Panc1 (cell line): ENCODE measurements at regions not wholly inside any gene's neighbourhood (a gene's known extent, or its start where the extent isn't known, plus 50 kb on each side); places are given as distances from the start of the nearest gene placed in this dataset.

Source experiments
- ATAC-seq: fragments of 200-7000 bp; cut with Tn5 transposase; 2 replicates; pipeline ENCODE4 v1.9.1; 2020; ENCODE audit warnings: mild to moderate bottlenecking, moderate library complexity
- BruUV-seq: library from RNA; stranded (reverse); fragments of 400-500 nt; replicated peaks from 2 replicates; lab custom pipeline; 2021; lab: Mats Ljungman, UMichigan
- CTCF ChIA-PET: fragments of 300-600 bp; sonication (Branson Sonifier 250); formaldehyde crosslinking; loops from one replicate; lab custom pipeline; 2022; ENCODE audit warnings: antibody characterized with exemption; lab: Charles Lee
- POLR2A ChIA-PET: fragments of 300-600 bp; sonication (Branson Sonifier 250); formaldehyde crosslinking; loops from one replicate; lab custom pipeline; 2022; ENCODE audit warnings: antibody characterized with exemption; lab: Charles Lee
- DNase-seq: peaks from one replicate; pipeline ENCODE4 v3.0.0-alpha.2; 2010; ENCODE audit warnings: low read depth, low spot score
- H3K27ac ChIP-seq: 2 replicates; pipeline ENCODE4 v1.5.1; 2011; ENCODE audit warnings: mild to moderate bottlenecking, low read length, inconsistent platforms
- H3K27me3 ChIP-seq: fragments of 200-500 bp; sonication (Bioruptor generic); 2 replicates; pipeline ENCODE4 v1.6.0; 2014; ENCODE audit warnings: low read length, inconsistent platforms; ENCODE audit not compliant: control insufficient read depth, insufficient read depth
- H3K36me3 ChIP-seq: fragments of 200-500 bp; sonication (Bioruptor generic); 2 replicates; pipeline ENCODE4 v1.5.1; 2014; ENCODE audit warnings: inconsistent platforms, mild to moderate bottlenecking, low read length, moderate library complexity; ENCODE audit not compliant: control insufficient read depth, insufficient read depth
- H3K4me1 ChIP-seq: 2 replicates; pipeline ENCODE4 v1.5.1; 2011; ENCODE audit warnings: inconsistent platforms, mild to moderate bottlenecking, low read length, moderate library complexity; ENCODE audit not compliant: control insufficient read depth, insufficient read depth
- H3K4me3 ChIP-seq, 2 experiments: 2 replicates each; pipeline ENCODE4 v1.5.1; 2011 to 2012; ENCODE audit warnings: low read depth in 2 of 2, low read length in 2 of 2, mild to moderate bottlenecking in 2 of 2, inconsistent platforms in 1 of 2, moderate library complexity in 1 of 2
- H3K9me3 ChIP-seq: fragments of 200-500 bp; sonication (Bioruptor generic); 2 replicates; pipeline ENCODE4 v1.5.1; 2014; ENCODE audit warnings: low read depth, mild to moderate bottlenecking, inconsistent platforms, low read length, moderate library complexity; ENCODE audit not compliant: control insufficient read depth, insufficient read depth
- POLR2AphosphoS5 ChIP-seq: IDR thresholded peaks from 2 replicates; pipeline ENCODE4 v1.6.1; 2012; ENCODE audit warnings: mild to moderate bottlenecking, low read depth, low read length, moderate library complexity
- SIN3A ChIP-seq: IDR thresholded peaks from 2 replicates; pipeline ENCODE4 v1.6.1; 2012; ENCODE audit warnings: low read depth, mild to moderate bottlenecking, low read length, moderate library complexity, borderline replicate concordance; ENCODE audit not compliant: insufficient read depth
- TCF7L2 ChIP-seq: IDR thresholded peaks from 2 replicates; pipeline ENCODE4 v1.6.1; 2011; ENCODE audit warnings: mild to moderate bottlenecking, low read depth, low read length, inconsistent platforms
- in situ Hi-C: cut with HindIII; loops from 2 replicates; pipeline ENCODE4 v1.10.0; 2016; ENCODE audit warnings: low sequenced_read_pairs, low pct_unique_long_range_greater_than_20kb
- intact Hi-C: fragments of 100-400 bp; cut with micrococcal nuclease; formaldehyde crosslinking; loops from one replicate; pipeline ENCODE4 v1.10.0; 2022; ENCODE audit not compliant: unreplicated experiment
- TF ChIP-seq, protein P1 (sequence below), 2 experiments: IDR thresholded peaks; 2 replicates each; pipeline ENCODE4 v1.6.1; 2011 to 2012; ENCODE audit warnings: low read depth in 2 of 2, control low read depth in 1 of 2, low read length in 1 of 2, mild to moderate bottlenecking in 1 of 2, moderate library complexity in 1 of 2; ENCODE audit not compliant: insufficient read depth in 1 of 2
- TF ChIP-seq, protein P2 (sequence below): fragments of 450-650 bp; IDR thresholded peaks from 2 replicates; pipeline ENCODE4 v1.5.1; 2017; ENCODE audit warnings: mild to moderate bottlenecking

DNA sequence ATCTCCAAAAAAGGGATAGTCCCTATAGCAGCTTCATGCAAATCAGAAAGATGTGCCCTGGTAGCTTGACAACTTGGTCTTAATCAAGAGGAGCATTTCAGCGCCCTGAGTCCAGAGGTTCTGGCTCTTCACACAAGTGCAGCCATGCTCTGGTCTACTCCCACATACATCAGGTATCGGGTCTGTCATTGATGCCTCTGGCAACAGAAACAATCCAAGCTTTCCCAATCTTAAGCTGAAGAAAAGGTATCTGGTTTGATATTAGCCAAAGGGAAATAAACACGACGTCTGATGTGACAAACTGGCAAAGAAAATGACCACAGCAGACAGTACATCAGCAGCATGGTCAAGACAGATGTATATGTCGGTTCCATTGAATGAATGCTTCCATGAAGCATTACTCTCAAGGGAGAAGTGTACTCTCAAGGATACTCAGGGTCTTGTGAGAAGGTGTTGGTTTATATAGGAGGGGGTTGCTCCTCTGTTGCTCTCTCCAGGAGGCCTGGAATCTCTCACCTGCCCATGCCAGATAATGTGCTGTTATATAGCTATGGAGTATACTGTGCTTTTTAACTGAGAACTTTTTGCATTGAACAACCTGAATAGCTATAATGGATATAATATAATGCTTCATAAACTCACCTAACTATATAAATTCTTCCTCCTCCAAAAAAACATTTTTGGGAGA lies 879.6 kb upstream of the PCDH10 start:
- Histone ChIP-seq H3K36me3 (no peaks in the 10 kb centered on the region), H3K27ac (no peak overlapping the region), H3K4me3 (no peak overlapping the region), H3K27me3 (no peaks in the 10 kb centered on the region), H3K9me3 (no peaks in the 10 kb centered on the region), H3K4me1 (no peaks in the 10 kb centered on the region)
- DNase-seq (no peak), ATAC-seq (no peak)
- in situ Hi-C loops (no loop called here), intact Hi-C loops (no loop called here)
- CTCF ChIA-PET: no interaction called here
- TF ChIP-seq POLR2AphosphoS5 (no peak), TCF7L2 (no peak), SIN3A (no peak)
- TF ChIP-seq, protein P1, sequence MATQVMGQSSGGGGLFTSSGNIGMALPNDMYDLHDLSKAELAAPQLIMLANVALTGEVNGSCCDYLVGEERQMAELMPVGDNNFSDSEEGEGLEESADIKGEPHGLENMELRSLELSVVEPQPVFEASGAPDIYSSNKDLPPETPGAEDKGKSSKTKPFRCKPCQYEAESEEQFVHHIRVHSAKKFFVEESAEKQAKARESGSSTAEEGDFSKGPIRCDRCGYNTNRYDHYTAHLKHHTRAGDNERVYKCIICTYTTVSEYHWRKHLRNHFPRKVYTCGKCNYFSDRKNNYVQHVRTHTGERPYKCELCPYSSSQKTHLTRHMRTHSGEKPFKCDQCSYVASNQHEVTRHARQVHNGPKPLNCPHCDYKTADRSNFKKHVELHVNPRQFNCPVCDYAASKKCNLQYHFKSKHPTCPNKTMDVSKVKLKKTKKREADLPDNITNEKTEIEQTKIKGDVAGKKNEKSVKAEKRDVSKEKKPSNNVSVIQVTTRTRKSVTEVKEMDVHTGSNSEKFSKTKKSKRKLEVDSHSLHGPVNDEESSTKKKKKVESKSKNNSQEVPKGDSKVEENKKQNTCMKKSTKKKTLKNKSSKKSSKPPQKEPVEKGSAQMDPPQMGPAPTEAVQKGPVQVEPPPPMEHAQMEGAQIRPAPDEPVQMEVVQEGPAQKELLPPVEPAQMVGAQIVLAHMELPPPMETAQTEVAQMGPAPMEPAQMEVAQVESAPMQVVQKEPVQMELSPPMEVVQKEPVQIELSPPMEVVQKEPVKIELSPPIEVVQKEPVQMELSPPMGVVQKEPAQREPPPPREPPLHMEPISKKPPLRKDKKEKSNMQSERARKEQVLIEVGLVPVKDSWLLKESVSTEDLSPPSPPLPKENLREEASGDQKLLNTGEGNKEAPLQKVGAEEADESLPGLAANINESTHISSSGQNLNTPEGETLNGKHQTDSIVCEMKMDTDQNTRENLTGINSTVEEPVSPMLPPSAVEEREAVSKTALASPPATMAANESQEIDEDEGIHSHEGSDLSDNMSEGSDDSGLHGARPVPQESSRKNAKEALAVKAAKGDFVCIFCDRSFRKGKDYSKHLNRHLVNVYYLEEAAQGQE (IDR thresholded peaks at IDR 0.05; ENCODE audit: insufficient read depth in 1 of 2, low read depth in 2 of 2, low read length in 1 of 2): no peak
- TF ChIP-seq, protein P2, sequence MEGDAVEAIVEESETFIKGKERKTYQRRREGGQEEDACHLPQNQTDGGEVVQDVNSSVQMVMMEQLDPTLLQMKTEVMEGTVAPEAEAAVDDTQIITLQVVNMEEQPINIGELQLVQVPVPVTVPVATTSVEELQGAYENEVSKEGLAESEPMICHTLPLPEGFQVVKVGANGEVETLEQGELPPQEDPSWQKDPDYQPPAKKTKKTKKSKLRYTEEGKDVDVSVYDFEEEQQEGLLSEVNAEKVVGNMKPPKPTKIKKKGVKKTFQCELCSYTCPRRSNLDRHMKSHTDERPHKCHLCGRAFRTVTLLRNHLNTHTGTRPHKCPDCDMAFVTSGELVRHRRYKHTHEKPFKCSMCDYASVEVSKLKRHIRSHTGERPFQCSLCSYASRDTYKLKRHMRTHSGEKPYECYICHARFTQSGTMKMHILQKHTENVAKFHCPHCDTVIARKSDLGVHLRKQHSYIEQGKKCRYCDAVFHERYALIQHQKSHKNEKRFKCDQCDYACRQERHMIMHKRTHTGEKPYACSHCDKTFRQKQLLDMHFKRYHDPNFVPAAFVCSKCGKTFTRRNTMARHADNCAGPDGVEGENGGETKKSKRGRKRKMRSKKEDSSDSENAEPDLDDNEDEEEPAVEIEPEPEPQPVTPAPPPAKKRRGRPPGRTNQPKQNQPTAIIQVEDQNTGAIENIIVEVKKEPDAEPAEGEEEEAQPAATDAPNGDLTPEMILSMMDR: no peak
- POLR2A ChIA-PET: no interaction called here
- BruUV-seq: no TSS peak

DNA sequence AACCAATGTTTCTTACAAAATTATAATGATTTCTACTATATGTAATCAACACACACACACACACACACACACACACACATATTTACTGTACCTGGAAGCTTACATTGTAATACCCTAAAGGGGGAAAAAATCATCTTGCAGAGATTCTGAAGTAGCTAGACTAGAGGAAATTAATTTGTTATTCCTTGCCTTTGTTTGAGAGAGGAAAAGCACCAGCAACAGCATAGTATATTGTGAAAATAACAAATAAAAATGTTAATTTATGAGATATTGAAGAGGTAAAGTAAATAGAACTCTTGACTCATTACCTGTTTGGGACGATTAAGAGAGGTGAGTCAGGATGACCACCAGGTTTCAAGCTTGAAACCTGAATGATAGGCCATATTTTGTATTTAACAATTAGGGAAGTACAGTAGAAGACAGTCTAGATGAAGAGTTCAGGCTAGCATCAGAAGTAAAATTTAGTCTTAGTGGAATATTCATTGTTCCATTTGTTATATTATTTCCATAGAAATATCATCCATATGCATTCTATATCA lies 873.4 kb upstream of the PCDH10 start:
- Histone ChIP-seq H3K9me3 (no peaks in the 10 kb centered on the region), H3K27me3 (no peaks in the 10 kb centered on the region), H3K36me3 (no peaks in the 10 kb centered on the region), H3K27ac (no peak overlapping the region), H3K4me3 (no peak overlapping the region), H3K4me1 (no peaks in the 10 kb centered on the region)
- BruUV-seq: no TSS peak
- CTCF ChIA-PET: no interaction called here
- in situ Hi-C loops (no loop called here), intact Hi-C loops (no loop called here)
- TF ChIP-seq, protein P2: no peak
- no peak for TF ChIP-seq SIN3A
- no peak for TF ChIP-seq TCF7L2
- no peak for TF ChIP-seq POLR2AphosphoS5
- TF ChIP-seq, protein P1 (IDR thresholded peaks at IDR 0.05; ENCODE audit: insufficient read depth in 1 of 2, low read depth in 2 of 2, low read length in 1 of 2): no peak
- DNase-seq: no peak
- POLR2A ChIA-PET: interaction anchor here (0.6 kb wide), 1 partner anchor 847 kb away, joined by 3 read pairs; no protein-coding TSS in a partner anchor
- no peak for ATAC-seq
